NCI-H2107 (cell line): ENCODE measurements at regions not wholly inside any gene's neighbourhood (a gene's known extent, or its start where the extent isn't known, plus 50 kb on each side); places are given as distances from the start of the nearest gene placed in this dataset.

Source experiments
- DNase-seq: peaks from one replicate; lab custom pipeline; 2025; lab: John Stamatoyannopoulos, UW

- DNase-seq: no peak
Measured at GRCh38 chr5:68450245-68450852, 234.8 kb downstream of the PIK3R1 start.

- DNase-seq: no peak
Measured at GRCh38 chr5:68452286-68452685, 236.7 kb downstream of the PIK3R1 start.

GRCh38 chr5:68454172-68454571 is 238.6 kb downstream of the PIK3R1 start:
- no peak for DNase-seq

- no peak for DNase-seq
Measured at GRCh38 chr5:68454766-68455165, 239.2 kb downstream of the PIK3R1 start.

- no peak for DNase-seq
Measured at GRCh38 chr5:68455216-68455615, 239.7 kb downstream of the PIK3R1 start.

GRCh38 chr5:68456756-68457217 is 241.2 kb downstream of the PIK3R1 start:
- DNase-seq: no peak

GRCh38 chr5:68457285-68457684 is 241.7 kb downstream of the PIK3R1 start:
- no peak for DNase-seq

GRCh38 chr5:68458416-68459021 is 243.0 kb downstream of the PIK3R1 start:
- DNase-seq: no peak

GRCh38 chr5:68459093-68459809 is 243.7 kb downstream of the PIK3R1 start:
- DNase-seq: no peak

GRCh38 chr5:68459810-68460139 is 244.2 kb downstream of the PIK3R1 start:
- no peak for DNase-seq

- no peak for DNase-seq
Measured at GRCh38 chr5:68460147-68460798, 244.7 kb downstream of the PIK3R1 start.

- no peak for DNase-seq
Measured at GRCh38 chr5:68463606-68464005, 248.1 kb downstream of the PIK3R1 start.

GRCh38 chr5:68464424-68464823 is 248.9 kb downstream of the PIK3R1 start:
- no peak for DNase-seq

- no peak for DNase-seq
Measured at GRCh38 chr5:68465133-68465532, 249.6 kb downstream of the PIK3R1 start.

- no peak for DNase-seq
Measured at GRCh38 chr5:68465934-68466551, 250.5 kb downstream of the PIK3R1 start.

- no peak for DNase-seq
Measured at GRCh38 chr5:68467208-68467607, 251.7 kb downstream of the PIK3R1 start.

GRCh38 chr5:68467794-68468193 is 252.2 kb downstream of the PIK3R1 start:
- no peak for DNase-seq

GRCh38 chr5:68468322-68468721 is 252.8 kb downstream of the PIK3R1 start:
- no peak for DNase-seq

- DNase-seq: no peak
Measured at GRCh38 chr5:68475476-68475983, 260.0 kb downstream of the PIK3R1 start.

GRCh38 chr5:68476854-68477253 is 261.3 kb downstream of the PIK3R1 start:
- no peak for DNase-seq

GRCh38 chr5:68478301-68479095 is 262.9 kb downstream of the PIK3R1 start:
- no peak for DNase-seq
